Islet of Langerhans (tissue), 1 donor: ENCODE measurements at regions not wholly inside any gene's neighbourhood (a gene's known extent, or its start where the extent isn't known, plus 50 kb on each side); places are given as distances from the start of the nearest gene placed in this dataset.

Source experiments
- FAIRE-seq: peaks from one replicate; lab custom pipeline; 2011; peaks lifted over from hg19 to GRCh38; lab: Jason Lieb, UNC

GRCh38 chr19:31985001-31985605 lies 360.3 kb upstream of the ZNF507 start:
- no peak for FAIRE-seq

GRCh38 chr19:31986951-31987350 lies 358.5 kb upstream of the ZNF507 start:
- FAIRE-seq = no peak

GRCh38 chr19:31988256-31988655 lies 357.2 kb upstream of the ZNF507 start:
- no peak for FAIRE-seq

- no peak for FAIRE-seq
Observed at GRCh38 chr19:31991984-31992655, 353.3 kb upstream of the ZNF507 start.

GRCh38 chr19:31992750-31993149 lies 352.7 kb upstream of the ZNF507 start:
- FAIRE-seq = no peak

GRCh38 chr19:31995546-31995945 lies 349.9 kb upstream of the ZNF507 start:
- no peak for FAIRE-seq

GRCh38 chr19:32010071-32010470 lies 335.3 kb upstream of the ZNF507 start:
- no peak for FAIRE-seq

- FAIRE-seq = no peak
Observed at GRCh38 chr19:32012206-32012605, 333.2 kb upstream of the ZNF507 start.

- no peak for FAIRE-seq
Observed at GRCh38 chr19:32012886-32013631, 332.4 kb upstream of the ZNF507 start.

- FAIRE-seq = no peak
Observed at GRCh38 chr19:32017176-32017953, 328.0 kb upstream of the ZNF507 start.

- no peak for FAIRE-seq
Observed at GRCh38 chr19:32018014-32018413, 327.4 kb upstream of the ZNF507 start.

- no peak for FAIRE-seq
Observed at GRCh38 chr19:32020538-32020937, 324.9 kb upstream of the ZNF507 start.

GRCh38 chr19:32022044-32022640 lies 323.3 kb upstream of the ZNF507 start:
- FAIRE-seq = no peak

GRCh38 chr19:32022731-32023563 lies 322.5 kb upstream of the ZNF507 start:
- no peak for FAIRE-seq

GRCh38 chr19:32023564-32023832 lies 321.9 kb upstream of the ZNF507 start:
- FAIRE-seq = no peak

GRCh38 chr19:32029235-32029634 lies 316.2 kb upstream of the ZNF507 start:
- FAIRE-seq = no peak

- FAIRE-seq = no peak
Observed at GRCh38 chr19:32032561-32032960, 312.8 kb upstream of the ZNF507 start.

- FAIRE-seq = no peak
Observed at GRCh38 chr19:32035626-32036025, 309.8 kb upstream of the ZNF507 start.

GRCh38 chr19:32038021-32038920 lies 307.1 kb upstream of the ZNF507 start:
- no peak for FAIRE-seq

GRCh38 chr19:32038961-32039360 lies 306.4 kb upstream of the ZNF507 start:
- no peak for FAIRE-seq

- no peak for FAIRE-seq
Observed at GRCh38 chr19:32039440-32039839, 306.0 kb upstream of the ZNF507 start.
